GM12864 (cell line): ENCODE measurements at regions not wholly inside any gene's neighbourhood (a gene's known extent, or its start where the extent isn't known, plus 50 kb on each side); places are given as distances from the start of the nearest gene placed in this dataset.

Experiments used
- DNase-seq: peaks from one replicate; pipeline ENCODE4 v3.0.0-alpha.2; 2011; ENCODE audit warnings: low read depth
- H3K4me3 ChIP-seq: 2 replicates; pipeline ENCODE4 v1.5.1; 2011; ENCODE audit warnings: mild to moderate bottlenecking, low read depth, low read length, control low read depth
- CTCF ChIP-seq: IDR thresholded peaks from 2 replicates; pipeline ENCODE4 v1.5.1; 2011; ENCODE audit warnings: low read depth, mild to moderate bottlenecking, moderate library complexity, low read length, control low read depth, inconsistent platforms; ENCODE audit errors: missing control alignments

- no peak overlapping the region for H3K4me3 ChIP-seq
- no peak for DNase-seq
- no peak for TF ChIP-seq CTCF
These were observed 123.0 kb upstream of the PKDCC start for GRCh38 chr2:41924709-41925408.

GRCh38 chr2:41925712-41926111, 122.1 kb upstream of the PKDCC start:
- no peak overlapping the region for H3K4me3 ChIP-seq
- DNase-seq = no peak
- no peak for TF ChIP-seq CTCF

- DNase-seq = no peak
- no peak for TF ChIP-seq CTCF
These were observed 120.9 kb upstream of the PKDCC start for GRCh38 chr2:41926614-41927580.

GRCh38 chr2:41927581-41928264, 120.1 kb upstream of the PKDCC start:
- H3K4me3 ChIP-seq = no peak overlapping the region
- DNase-seq = no peak
- TF ChIP-seq CTCF = no peak

More at GRCh38 chr2:41926614-41927580, 120.9 kb upstream of the PKDCC start:
- H3K4me3 ChIP-seq = no peak overlapping the region

- DNase-seq = no peak
- TF ChIP-seq CTCF = no peak
- no peak overlapping the region for H3K4me3 ChIP-seq
These were observed 119.3 kb upstream of the PKDCC start for GRCh38 chr2:41928526-41928925.

- no peak for DNase-seq
- no peak for TF ChIP-seq CTCF
These were observed 116.8 kb upstream of the PKDCC start for GRCh38 chr2:41930807-41931566.

More at GRCh38 chr2:41930807-41931566, 116.8 kb upstream of the PKDCC start:
- no peak overlapping the region for H3K4me3 ChIP-seq
